ENCODE measurements at regions not wholly inside any gene's neighbourhood (a gene's known extent, or its start where the extent isn't known, plus 50 kb on each side); places are given as distances from the start of the nearest gene placed in this dataset.

DNA sequence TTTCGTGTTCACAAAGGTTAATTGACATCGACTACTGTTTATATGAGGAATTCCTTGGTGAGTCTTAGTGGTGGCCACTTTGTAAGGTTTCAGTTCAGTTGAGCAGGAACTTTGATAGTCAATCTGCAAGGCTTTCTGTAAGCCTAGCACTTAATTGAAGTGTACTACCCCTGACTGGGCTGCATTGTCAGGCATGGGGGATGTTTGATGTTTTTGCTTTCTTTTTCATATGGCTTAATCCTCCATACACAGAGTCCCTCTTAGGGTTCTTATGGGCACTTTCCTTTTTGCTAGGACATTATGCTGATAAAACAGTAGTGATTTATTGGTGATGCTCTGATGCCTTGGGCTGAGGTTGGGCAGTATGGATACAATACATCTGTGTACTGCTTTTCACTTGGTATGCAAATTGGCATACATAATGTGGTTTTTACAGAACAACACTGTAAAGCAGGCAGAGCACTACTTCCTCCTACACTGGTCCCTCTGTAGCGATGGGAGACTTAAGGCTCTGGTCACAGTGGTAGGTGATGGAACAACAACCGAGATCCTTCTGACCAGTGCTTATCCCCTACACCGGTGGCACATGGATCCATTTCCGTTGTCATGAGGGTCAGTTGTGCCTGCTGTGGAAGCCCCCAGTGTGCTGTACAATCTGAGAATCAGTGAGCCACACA, 261.0 kb downstream of the MFSD1 start:
- Histone ChIP-seq H3K27ac (ENCODE audit: low read depth, low read length) (no peak overlapping the region), H3K4me2 (ENCODE audit: low read length) (no peak overlapping the region), H3K36me3 (ENCODE audit: control insufficient read depth, low read length) (no peaks in the 10 kb centered on the region), H4K20me1 (ENCODE audit: control insufficient read depth, insufficient read depth, low read depth, low read length) (no peaks in the 10 kb centered on the region), H3K9me2 (replicated peaks; ENCODE audit: control insufficient read depth, low read length) (no peaks in the 10 kb centered on the region), H3F3A (ENCODE audit: control insufficient read depth, insufficient read depth) (no peaks in the 10 kb centered on the region), H3K79me2 (ENCODE audit: control insufficient read depth, low read length) (no peaks in the 10 kb centered on the region), H3K4me1 (ENCODE audit: control insufficient read depth, low read length) (no peaks in the 10 kb centered on the region), H3K4me3 (ENCODE audit: low read length) (no peak overlapping the region), H3K27me3 (ENCODE audit: control insufficient read depth, low read length) (no peaks in the 10 kb centered on the region), H3K9me3 (ENCODE audit: control insufficient read depth, insufficient read depth, low read length) (no peaks in the 10 kb centered on the region)
- no peak for TF ChIP-seq CTCF (IDR thresholded peaks at IDR 0.05; ENCODE audit: low read depth, low read length, poor library complexity, severe bottlenecking)
- TF ChIP-seq EZH2phosphoT487 (IDR thresholded peaks at IDR 0.05; ENCODE audit: borderline replicate concordance, low read length): no peak

- no peaks in the 10 kb centered on the region for H3K9me2 ChIP-seq (replicated peaks; ENCODE audit: control insufficient read depth, low read length)
- H3K4me1 ChIP-seq (ENCODE audit: control insufficient read depth, low read length): no peaks in the 10 kb centered on the region
- H3K79me2 ChIP-seq (ENCODE audit: control insufficient read depth, low read length): no peaks in the 10 kb centered on the region
- no peak within 1 kb of the TSS for H3K4me2 ChIP-seq (ENCODE audit: low read length)
- no peak within 1 kb of the TSS for H3K27ac ChIP-seq (ENCODE audit: low read depth, low read length)
- no peaks in the 10 kb centered on the region for H3K9me3 ChIP-seq (ENCODE audit: control insufficient read depth, insufficient read depth, low read length)
- no peak within 1 kb of the TSS for H3K4me3 ChIP-seq (ENCODE audit: low read length)
- no peaks in the 10 kb centered on the region for H3K27me3 ChIP-seq (ENCODE audit: control insufficient read depth, low read length)
- no peaks in the 10 kb centered on the region for H3F3A ChIP-seq (ENCODE audit: control insufficient read depth, insufficient read depth)
- H3K36me3 ChIP-seq (ENCODE audit: control insufficient read depth, low read length): no peaks in the 10 kb centered on the region
- no peaks in the 10 kb centered on the region for H4K20me1 ChIP-seq (ENCODE audit: control insufficient read depth, insufficient read depth, low read depth, low read length)
- TF ChIP-seq EZH2phosphoT487 (IDR thresholded peaks at IDR 0.05; ENCODE audit: borderline replicate concordance, low read length): no peak
- TF ChIP-seq CTCF (IDR thresholded peaks at IDR 0.05; ENCODE audit: low read depth, low read length, poor library complexity, severe bottlenecking): no peak
These were observed 267.2 kb downstream of the MFSD1 start, which contains the start of gene IQCJ for GRCh38 chr3:159069091-159069490. Gene IQCJ (plus strand): TSS chr3:159069319.

- H3K4me1 ChIP-seq (ENCODE audit: control insufficient read depth, low read length): no peaks in the 10 kb centered on the region
- no peak overlapping the region for H3K4me2 ChIP-seq (ENCODE audit: low read length)
- no peaks in the 10 kb centered on the region for H3K36me3 ChIP-seq (ENCODE audit: control insufficient read depth, low read length)
- H3K9me3 ChIP-seq (ENCODE audit: control insufficient read depth, insufficient read depth, low read length): no peaks in the 10 kb centered on the region
- H3K4me3 ChIP-seq (ENCODE audit: low read length): no peak overlapping the region
- H3K27ac ChIP-seq (ENCODE audit: low read depth, low read length): no peak overlapping the region
- no peaks in the 10 kb centered on the region for H3K9me2 ChIP-seq (replicated peaks; ENCODE audit: control insufficient read depth, low read length)
- TF ChIP-seq EZH2phosphoT487 (IDR thresholded peaks at IDR 0.05; ENCODE audit: borderline replicate concordance, low read length): no peak
- TF ChIP-seq CTCF (IDR thresholded peaks at IDR 0.05; ENCODE audit: low read depth, low read length, poor library complexity, severe bottlenecking): no peak
- no peaks in the 10 kb centered on the region for H3K79me2 ChIP-seq (ENCODE audit: control insufficient read depth, low read length)
- H3F3A ChIP-seq (ENCODE audit: control insufficient read depth, insufficient read depth): no peaks in the 10 kb centered on the region
- H3K27me3 ChIP-seq (ENCODE audit: control insufficient read depth, low read length): no peaks in the 10 kb centered on the region
- no peaks in the 10 kb centered on the region for H4K20me1 ChIP-seq (ENCODE audit: control insufficient read depth, insufficient read depth, low read depth, low read length)
These were observed 268.1 kb downstream of the MFSD1 start for GRCh38 chr3:159069866-159070425.

Measured in DOHH2 (cell line).